ENCODE measurements at regions not wholly inside any gene's neighbourhood (a gene's known extent, or its start where the extent isn't known, plus 50 kb on each side); places are given as distances from the start of the nearest gene placed in this dataset.

DNA sequence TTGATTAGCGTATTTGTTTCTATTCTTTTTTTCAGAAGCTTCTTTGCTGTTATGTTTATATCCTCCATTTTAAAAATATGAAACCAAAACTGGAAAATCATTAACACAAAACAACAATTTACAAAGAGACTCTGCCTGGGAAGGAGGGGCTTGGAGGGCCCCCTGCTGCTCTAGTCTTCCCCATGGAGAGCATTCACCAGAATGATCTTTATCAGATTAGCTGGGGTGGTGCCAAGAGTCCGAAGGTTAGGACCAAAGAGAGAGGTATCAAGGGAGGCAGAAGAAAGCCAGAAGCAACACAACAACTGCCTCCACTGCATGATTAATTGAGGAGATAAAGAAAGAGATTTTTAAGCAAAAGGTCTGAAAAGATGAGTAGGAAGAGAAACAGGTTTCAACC lies 218.6 kb downstream of the IRS1 start:
- intact Hi-C loops (cut with micrococcal nuclease; ENCODE audit: unreplicated experiment): no loop called here

DNA sequence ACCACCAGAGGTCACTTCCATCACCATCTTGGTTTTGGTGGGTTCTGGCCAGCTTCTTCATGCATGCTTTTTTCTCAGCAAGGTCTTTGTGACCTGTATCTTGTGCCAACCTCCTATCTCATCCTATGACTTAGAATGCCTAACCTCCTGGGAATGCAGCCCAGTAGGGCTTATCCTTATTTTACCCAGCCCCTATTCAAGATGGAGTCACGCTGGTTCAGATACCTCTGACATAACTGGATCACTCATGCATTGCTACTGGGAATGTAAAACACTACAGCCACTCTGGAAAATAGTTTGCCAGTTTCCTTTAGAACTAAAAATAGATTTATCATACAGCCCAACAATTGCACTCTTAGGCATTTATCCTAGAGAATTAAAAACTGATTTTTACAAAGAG lies 219.2 kb downstream of the IRS1 start:
- no peak for TF ChIP-seq EZH2 (IDR thresholded peaks at IDR 0.05; ENCODE audit: borderline replicate concordance, low read depth, low read length, poor library complexity, severe bottlenecking)
- TF ChIP-seq, protein P1, sequence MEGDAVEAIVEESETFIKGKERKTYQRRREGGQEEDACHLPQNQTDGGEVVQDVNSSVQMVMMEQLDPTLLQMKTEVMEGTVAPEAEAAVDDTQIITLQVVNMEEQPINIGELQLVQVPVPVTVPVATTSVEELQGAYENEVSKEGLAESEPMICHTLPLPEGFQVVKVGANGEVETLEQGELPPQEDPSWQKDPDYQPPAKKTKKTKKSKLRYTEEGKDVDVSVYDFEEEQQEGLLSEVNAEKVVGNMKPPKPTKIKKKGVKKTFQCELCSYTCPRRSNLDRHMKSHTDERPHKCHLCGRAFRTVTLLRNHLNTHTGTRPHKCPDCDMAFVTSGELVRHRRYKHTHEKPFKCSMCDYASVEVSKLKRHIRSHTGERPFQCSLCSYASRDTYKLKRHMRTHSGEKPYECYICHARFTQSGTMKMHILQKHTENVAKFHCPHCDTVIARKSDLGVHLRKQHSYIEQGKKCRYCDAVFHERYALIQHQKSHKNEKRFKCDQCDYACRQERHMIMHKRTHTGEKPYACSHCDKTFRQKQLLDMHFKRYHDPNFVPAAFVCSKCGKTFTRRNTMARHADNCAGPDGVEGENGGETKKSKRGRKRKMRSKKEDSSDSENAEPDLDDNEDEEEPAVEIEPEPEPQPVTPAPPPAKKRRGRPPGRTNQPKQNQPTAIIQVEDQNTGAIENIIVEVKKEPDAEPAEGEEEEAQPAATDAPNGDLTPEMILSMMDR (conservative IDR thresholded peaks at IDR 0.05; ENCODE audit: low read depth, low read length): no peak
- POLR2A ChIA-PET (ENCODE audit: low non-redundant PET): no interaction called here
- Histone ChIP-seq H3K27ac (ENCODE audit: low read depth, low read length, poor library complexity, severe bottlenecking) (no peak overlapping the region), H3K4me3 (ENCODE audit: low read depth, low read length, poor library complexity, severe bottlenecking) (no peak overlapping the region), H3K9me3 (ENCODE audit: low read depth, low read length, poor library complexity, severe bottlenecking) (no peaks in the 10 kb centered on the region), H3K36me3 (ENCODE audit: insufficient read depth, low read length, poor library complexity, severe bottlenecking) (no peaks in the 10 kb centered on the region), H3K4me1 (ENCODE audit: insufficient read depth, low read length, poor library complexity, severe bottlenecking) (peaks cover 3% of the 10 kb centered on the region), H3K27me3 (replicated peaks; ENCODE audit: insufficient read depth, low read depth, low read length, poor library complexity) (no peaks in the 10 kb centered on the region)
- CTCF ChIA-PET: no interaction called here
- intact Hi-C loops (cut with micrococcal nuclease; ENCODE audit: unreplicated experiment): no loop called here
- no peak for DNase-seq (ENCODE audit: low spot score)
- no TSS peak for BruUV-seq (replicated peaks)

More for the DNA sequence above, 218.6 kb downstream of the IRS1 start:
- ChIA-PET CTCF (no interaction called here), POLR2A (ENCODE audit: low non-redundant PET) (no interaction called here)
- DNase-seq (ENCODE audit: low spot score): no peak
- no peak overlapping the region for H3K27ac ChIP-seq (ENCODE audit: low read depth, low read length, poor library complexity, severe bottlenecking)
- no peak overlapping the region for H3K4me3 ChIP-seq (ENCODE audit: low read depth, low read length, poor library complexity, severe bottlenecking)
- no peaks in the 10 kb centered on the region for H3K27me3 ChIP-seq (replicated peaks; ENCODE audit: insufficient read depth, low read depth, low read length, poor library complexity)
- no peaks in the 10 kb centered on the region for H3K9me3 ChIP-seq (ENCODE audit: low read depth, low read length, poor library complexity, severe bottlenecking)
- no peak for TF ChIP-seq EZH2 (IDR thresholded peaks at IDR 0.05; ENCODE audit: borderline replicate concordance, low read depth, low read length, poor library complexity, severe bottlenecking)
- TF ChIP-seq, protein P1 (conservative IDR thresholded peaks at IDR 0.05; ENCODE audit: low read depth, low read length): no peak
- no peaks in the 10 kb centered on the region for H3K36me3 ChIP-seq (ENCODE audit: insufficient read depth, low read length, poor library complexity, severe bottlenecking)
- H3K4me1 ChIP-seq (ENCODE audit: insufficient read depth, low read length, poor library complexity, severe bottlenecking): peaks cover 3% of the 10 kb centered on the region
- no TSS peak for BruUV-seq (replicated peaks)

DNA sequence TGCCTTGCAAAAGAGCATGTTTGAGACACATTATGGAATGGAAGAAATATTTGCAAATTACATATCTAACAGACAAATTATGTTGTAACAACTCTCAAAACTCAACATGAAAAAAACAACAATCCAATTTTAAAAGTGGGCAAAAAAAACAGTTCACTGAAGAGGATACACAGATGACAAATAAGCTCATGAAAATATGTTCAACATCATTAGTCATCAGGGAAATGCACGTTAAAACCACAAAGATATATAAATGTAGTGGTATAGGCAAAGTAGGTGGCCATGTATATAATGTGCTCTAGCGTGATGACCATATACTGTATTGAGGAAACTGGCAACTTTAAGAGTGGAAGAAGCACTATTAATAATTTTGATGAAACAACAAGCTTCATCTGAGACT lies 220.1 kb downstream of the IRS1 start:
- peaks cover 3% of the 10 kb centered on the region for H3K4me1 ChIP-seq (ENCODE audit: insufficient read depth, low read length, poor library complexity, severe bottlenecking)
- no peak overlapping the region for H3K27ac ChIP-seq (ENCODE audit: low read depth, low read length, poor library complexity, severe bottlenecking)
- H3K4me3 ChIP-seq (ENCODE audit: low read depth, low read length, poor library complexity, severe bottlenecking): no peak overlapping the region
- H3K27me3 ChIP-seq (replicated peaks; ENCODE audit: insufficient read depth, low read depth, low read length, poor library complexity): no peaks in the 10 kb centered on the region
- BruUV-seq (replicated peaks): no TSS peak
- no peak for DNase-seq (ENCODE audit: low spot score)
- intact Hi-C loops (cut with micrococcal nuclease; ENCODE audit: unreplicated experiment): no loop called here
- CTCF ChIA-PET: no interaction called here
- TF ChIP-seq EZH2 (IDR thresholded peaks at IDR 0.05; ENCODE audit: borderline replicate concordance, low read depth, low read length, poor library complexity, severe bottlenecking): no peak
- TF ChIP-seq, protein P1 (conservative IDR thresholded peaks at IDR 0.05; ENCODE audit: low read depth, low read length): no peak
- POLR2A ChIA-PET (ENCODE audit: low non-redundant PET): no interaction called here
- no peaks in the 10 kb centered on the region for H3K9me3 ChIP-seq (ENCODE audit: low read depth, low read length, poor library complexity, severe bottlenecking)
- H3K36me3 ChIP-seq (ENCODE audit: insufficient read depth, low read length, poor library complexity, severe bottlenecking): no peaks in the 10 kb centered on the region

All from A673 (cell line).